HG03108 (cell line): ENCODE measurements at regions not wholly inside any gene's neighbourhood (a gene's known extent, or its start where the extent isn't known, plus 50 kb on each side); places are given as distances from the start of the nearest gene placed in this dataset.

ENCODE experiments used
- ATAC-seq: cut with Tn5 transposase; IDR thresholded peaks from one replicate; pipeline ENCODE4 v1.9.1; 2021; ENCODE audit warnings: moderate library complexity; ENCODE audit not compliant: unreplicated experiment

DNA sequence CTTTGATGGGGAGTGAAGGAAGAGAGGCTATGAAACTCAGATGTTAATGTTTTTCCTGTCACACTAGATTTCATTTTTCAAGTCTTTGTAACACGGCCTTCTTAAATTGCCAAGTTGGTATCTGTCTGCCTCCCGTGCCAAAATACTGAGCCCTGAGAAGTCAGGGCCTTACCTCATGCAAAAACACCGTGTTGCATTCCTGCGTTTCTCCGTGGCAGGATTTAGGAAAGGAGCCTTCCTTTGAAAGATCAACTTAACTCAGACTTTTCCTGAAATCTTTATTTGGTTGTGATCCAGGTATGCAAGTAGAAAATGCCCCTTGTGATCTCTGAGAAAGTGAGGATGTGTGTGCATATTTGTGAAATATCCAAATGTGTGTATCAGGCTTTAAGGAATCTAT, 1291.0 kb upstream of the SLC10A2 start:
- ATAC-seq = no peak

DNA sequence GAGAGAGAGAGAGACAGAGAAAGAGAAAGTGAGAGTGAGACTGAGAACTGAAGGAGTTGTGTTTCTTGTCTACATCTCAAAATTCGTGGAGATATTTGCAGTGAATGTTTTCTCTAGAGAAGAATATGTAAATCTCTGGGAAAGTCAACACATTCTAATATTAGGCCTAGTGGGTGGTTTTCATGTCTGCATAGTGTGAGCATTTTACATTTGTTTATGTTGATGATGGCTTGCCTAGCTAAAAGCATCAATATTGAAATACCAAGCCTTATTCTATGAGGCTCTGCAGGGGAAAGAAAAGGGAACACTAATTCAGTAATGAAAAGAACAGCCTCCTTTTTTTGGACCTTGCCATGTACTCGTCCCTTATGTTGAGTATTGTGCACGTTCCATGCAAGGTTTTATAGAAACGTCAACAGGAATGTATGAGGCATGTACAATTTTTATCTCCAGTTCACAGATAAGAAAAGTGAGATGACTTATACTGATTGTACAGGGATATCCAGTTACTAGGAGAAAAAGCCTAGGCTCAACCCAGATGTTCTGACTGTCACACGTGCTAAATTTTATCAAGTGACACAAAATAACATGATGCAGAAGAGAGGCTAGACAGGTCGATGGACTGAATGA, 1288.9 kb upstream of the SLC10A2 start:
- ATAC-seq = no peak

DNA sequence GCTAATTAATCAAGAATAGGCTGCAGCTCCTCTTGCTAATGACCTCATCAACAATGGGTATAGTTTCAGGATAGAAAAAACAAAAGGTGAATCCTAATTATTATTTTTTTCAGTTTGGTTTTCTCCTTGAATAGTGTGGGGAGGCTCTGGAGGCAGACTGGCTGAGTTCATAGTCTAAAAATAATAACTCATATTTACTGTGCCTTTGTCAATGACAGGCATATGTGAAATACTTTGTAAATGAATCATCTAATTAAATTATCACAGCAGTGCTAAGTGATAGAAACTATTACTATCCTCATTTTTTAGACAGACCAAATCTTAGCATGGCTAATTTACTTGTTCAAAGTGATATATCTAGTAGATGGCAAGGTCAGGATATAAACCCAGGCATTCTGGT, 1261.0 kb upstream of the SLC10A2 start:
- ATAC-seq = no peak

DNA sequence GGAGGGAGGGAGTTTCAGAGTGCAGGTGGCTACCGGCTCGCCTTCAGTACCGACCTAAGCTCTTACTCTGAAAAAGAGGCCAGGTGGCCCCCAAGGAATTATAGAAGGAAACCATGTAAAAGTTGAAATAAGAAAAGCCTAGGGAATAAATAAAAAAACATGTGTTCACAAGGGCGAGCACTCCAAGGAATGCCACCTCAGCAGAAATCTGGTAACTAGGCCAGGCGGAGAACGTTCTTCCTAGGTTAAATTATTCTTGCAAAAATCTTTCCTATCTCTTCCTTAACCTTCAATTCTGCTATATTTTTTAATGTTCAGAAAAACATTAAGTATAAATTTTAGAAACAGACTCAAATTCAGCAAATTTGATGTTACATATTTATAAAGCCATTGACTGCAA, 1260.3 kb upstream of the SLC10A2 start:
- ATAC-seq = no peak

DNA sequence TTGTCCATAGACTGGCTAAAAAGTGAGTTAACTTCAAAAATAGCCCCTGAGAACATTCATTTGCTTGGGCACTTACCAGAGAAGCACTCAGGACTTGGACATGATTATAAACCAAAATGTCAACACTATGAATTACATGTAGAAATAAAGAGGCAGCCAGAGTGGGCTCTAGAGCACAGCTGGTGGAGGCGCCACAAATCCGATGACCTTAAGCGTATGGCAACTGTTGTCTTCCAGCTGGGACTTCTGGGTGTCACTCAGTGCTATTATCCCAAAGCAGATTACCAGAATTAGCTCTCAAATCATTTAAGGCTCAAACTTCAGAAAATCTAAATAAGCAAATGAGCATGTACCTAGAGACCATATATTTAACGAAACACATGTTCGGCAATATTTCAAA, 1255.5 kb upstream of the SLC10A2 start:
- no peak for ATAC-seq

DNA sequence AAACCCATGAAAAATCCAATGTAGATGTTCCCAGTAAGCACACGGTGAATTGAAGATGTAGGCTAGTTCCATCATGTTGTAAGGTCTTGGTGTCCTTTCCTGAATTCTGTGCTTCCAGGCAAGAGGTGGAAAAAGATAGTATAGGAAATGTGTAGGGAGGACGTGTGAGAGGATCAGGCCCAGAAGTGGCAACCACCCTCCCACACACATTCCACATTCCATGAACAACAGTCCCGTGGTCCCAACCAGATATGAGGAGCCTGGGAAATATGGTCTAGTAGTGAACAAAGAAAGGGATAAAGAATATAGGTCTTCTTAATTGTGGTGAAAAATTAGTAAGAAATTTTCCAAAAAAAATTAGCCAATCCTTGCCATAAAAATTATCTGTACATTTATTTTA, 1254.2 kb upstream of the SLC10A2 start:
- no peak for ATAC-seq

DNA sequence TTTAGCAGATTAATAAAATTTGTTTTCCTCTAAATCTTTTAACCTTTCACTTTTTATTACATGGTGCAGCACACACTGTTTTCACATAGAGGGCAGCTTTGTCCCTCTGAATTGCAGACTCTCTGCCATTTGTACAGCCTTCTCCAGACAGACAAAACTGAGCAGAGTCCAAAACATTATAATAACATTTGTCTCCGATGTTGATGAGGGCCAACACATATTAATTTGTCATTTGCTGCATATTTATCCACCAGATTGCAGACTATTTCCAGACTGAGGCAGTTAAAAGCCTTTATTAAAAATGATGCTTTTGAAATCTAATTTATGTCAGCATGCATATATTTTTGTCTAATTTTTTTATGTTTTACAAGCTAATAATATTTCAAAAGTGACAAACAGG, 1251.9 kb upstream of the SLC10A2 start:
- ATAC-seq = no peak

DNA sequence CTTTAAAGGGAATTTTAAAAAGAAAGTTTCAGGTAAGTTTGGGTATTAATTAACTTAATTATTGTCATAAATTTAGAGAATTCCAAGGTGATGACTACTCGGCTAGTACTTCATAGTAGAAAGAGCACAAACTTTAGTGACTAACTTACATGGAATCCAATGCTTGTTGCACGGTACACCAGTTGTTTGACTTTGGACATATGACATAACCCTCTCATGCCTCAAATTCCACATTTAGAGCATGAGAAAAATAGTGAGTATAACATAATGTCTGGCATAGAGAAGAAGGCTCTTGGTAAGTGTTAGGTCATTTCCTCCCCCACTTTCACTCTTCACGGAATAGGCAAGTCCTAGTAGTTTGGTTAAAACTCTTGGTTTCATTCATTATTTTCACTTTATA, 1249.4 kb upstream of the SLC10A2 start:
- no peak for ATAC-seq

DNA sequence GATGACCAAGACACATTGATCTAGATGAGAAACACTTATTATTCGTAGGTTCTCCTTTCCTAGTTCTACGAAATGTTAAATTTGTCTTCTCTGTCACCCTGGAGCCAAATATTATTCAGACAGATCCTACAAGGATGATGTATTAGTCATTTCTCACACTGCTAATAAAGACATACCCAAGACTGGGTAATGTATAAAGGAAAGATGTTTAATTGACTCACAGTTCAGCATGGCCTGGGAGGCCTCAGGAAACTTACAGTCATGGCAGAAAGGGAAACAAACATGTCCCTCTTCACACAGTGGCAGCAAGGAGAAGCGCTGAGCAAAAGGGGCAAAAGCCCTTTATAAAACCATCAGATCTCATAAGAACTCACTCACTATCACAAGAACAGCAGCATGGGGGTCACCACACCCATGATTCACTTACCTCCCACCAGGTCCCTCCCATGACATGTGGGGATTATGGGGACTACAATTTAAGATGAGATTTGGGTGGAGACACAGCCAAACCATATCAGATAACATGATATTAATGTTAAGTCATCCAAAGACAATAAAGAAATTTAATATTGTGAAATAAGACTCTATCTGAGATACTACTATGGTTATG, 1248.8 kb upstream of the SLC10A2 start:
- no peak for ATAC-seq

DNA sequence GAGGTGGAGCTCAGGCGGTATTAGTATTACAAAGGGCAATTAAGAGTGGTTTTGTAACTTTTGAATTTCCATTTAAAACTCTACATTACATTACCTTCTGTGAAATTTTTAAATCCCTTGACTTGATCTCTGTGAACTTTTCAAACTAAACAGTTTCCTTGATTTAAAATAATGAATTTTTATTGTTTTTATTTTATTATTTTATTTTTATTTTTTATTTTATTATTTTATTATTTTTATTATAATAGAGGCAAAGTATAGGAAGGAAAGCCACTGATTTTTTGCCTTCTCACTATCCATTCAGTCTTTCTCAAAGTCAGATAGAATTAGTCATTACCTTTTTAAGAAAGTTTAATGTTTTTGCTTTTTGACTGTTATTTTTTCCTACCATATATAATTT, 1248.1 kb upstream of the SLC10A2 start:
- no peak for ATAC-seq

DNA sequence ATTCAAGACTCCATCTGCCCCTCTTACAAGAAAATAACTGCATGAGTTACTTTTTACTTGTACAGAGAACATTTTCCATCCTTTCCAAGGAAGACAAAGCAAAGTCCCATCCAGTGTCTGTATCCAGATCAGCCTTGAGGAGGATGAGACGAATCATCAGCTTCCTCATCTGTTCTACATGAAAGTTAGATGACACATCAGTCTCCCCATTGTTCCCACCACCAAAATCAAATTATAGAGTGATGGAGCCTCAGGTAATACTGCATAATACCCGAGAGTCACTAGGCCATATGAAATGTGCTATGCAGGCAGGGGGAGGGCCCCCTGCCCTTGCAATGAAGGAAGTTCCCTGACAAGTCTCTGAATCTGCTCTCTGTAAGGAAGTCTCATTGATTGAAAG, 1244.6 kb upstream of the SLC10A2 start:
- ATAC-seq = no peak

DNA sequence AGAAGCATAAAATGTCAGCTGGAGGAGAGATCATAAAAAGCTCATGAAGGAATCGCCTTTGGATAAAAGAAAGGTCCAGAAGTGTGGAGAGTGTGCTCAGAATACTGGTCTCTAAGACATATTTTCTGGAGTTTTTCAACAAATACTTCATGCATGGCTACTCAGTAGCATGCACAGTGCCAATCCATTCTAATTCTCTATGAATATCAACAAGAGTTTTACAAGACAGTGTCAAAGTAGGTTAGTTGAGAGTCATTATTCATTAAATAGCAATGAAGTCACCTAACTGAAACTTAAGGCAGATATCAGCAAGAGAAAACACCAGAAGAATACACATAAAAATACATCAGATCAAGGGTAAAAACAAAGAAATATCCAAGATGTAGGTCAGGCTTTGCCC, 1243.2 kb upstream of the SLC10A2 start:
- ATAC-seq = no peak

DNA sequence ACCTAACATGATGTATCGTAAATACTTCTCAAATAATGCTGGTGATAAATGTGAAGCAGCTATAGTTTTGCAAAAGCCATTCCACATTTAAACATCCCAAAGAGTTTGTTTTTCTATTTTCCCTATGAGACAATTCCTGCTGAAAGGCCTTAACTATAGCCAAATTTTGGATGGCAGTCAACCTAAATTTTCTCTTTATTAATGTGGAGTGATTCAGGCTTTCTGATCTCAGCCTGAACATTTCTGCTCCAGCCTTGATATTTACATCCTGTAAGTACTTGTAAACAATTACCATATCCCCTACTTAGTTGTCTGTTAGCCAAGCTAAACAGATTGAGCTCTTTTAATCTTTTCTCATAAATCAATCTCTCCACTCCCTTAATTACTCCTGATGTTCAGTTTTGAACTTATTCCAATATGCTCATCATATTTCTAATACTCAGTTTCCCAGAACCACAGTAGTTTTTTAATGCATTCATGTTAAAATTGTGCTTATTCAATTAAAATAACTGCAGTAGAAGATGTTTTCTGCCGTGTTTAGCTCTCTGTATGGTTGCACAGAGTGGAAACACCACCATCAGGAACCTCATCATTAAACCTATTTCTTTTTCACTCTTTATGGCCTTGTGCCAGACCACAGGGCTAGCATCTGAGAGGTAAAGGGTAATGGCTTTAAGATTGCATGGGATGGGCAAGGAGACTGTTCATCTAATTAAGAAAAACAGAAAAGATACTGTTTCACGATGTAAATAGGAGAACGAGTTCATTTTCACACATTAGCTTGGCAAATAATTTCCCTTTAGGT, 1235.2 kb upstream of the SLC10A2 start:
- no peak for ATAC-seq

DNA sequence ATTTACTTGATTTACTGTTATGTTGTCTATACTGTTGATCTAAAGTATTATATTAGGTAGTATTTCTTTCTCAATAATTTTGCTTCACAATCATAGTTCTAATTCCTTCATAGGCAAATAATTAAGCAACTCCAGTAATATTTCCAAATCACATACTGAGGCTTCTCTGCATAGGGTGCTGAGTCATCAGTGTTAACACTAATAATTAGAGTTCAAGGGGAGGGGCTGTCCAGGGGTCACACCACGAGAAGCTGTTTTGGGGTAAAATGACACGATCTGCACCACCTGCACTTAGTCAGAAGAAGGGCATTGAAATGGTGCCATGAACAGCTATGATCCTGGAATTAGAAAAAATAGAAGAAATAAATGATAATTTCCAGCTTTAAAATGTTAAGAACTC, 1230.9 kb upstream of the SLC10A2 start:
- no peak for ATAC-seq

DNA sequence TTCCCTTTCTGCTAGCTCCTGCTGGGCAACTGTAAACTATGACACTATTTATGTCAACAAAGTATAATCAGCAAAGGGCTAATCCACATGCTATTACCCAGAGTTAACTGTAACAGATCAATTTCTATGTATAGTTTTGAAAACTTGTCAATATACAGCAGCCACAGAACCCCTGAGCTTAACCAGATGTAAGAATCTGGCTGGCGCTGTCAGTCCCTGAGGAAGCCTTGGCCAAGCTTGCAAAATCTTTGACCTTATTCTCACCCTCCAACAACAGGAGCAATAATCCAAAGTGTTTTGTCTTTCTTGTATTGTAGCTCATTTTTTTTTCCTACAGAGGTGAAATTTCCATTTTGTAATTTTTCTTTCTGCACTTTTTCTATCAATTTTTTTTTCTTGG, 1230.1 kb upstream of the SLC10A2 start:
- no peak for ATAC-seq

DNA sequence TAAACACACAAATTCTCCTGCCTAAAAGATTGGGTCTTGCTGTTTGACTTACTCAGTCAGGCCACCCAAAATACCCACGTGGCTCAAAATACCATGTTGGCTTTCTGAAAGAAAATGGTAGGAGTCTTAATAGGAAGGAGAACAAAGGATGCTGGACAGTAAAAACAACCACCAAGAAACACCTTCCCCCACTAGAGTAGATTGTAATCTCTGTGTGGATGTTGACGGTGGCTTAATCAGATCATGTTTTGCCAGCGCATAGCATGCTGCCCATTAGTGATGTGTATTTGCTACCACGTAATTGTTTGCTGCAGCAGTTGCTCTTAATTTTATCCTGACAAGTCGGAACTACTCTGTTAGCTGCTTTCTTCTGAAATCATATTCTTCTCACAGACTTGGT, 1229.3 kb upstream of the SLC10A2 start:
- ATAC-seq = no peak

DNA sequence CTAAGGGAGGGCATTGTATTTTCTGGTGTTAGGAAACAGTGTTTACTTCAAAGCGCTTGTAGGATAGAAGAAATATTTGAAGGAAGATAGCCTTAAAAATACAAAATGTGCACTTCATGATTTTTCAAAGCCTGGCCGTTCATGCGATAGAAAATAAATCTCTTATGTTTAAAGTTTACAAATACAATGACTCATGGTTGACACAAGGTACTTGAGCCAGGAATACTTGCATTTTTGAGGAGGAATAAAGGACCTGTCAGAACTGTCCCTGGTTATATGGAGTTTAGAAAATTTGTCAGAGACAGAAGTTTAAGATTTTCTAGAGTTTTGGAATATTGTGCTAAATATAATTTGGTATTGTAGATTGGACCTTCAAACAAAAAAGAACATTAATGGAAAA, 1223.2 kb upstream of the SLC10A2 start:
- no peak for ATAC-seq

DNA sequence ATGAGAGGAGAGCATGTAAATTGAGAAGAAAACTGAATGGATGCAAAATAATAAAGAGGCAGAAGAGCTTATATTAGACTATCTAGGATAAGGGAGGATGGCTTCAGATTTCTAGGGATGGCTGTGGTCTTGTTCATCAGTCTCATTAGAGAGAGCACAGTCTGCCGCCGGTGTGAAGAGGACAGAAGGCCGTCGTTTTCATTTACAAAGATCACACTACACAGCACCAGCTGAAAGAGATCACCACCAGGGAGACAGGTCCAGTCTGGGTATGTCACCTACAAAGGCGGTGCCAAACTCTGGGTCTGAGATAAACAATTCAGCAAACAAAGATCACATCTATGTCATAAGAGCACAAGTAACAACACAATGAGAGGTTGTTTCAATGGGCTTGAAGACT, 1222.3 kb upstream of the SLC10A2 start:
- ATAC-seq = no peak

DNA sequence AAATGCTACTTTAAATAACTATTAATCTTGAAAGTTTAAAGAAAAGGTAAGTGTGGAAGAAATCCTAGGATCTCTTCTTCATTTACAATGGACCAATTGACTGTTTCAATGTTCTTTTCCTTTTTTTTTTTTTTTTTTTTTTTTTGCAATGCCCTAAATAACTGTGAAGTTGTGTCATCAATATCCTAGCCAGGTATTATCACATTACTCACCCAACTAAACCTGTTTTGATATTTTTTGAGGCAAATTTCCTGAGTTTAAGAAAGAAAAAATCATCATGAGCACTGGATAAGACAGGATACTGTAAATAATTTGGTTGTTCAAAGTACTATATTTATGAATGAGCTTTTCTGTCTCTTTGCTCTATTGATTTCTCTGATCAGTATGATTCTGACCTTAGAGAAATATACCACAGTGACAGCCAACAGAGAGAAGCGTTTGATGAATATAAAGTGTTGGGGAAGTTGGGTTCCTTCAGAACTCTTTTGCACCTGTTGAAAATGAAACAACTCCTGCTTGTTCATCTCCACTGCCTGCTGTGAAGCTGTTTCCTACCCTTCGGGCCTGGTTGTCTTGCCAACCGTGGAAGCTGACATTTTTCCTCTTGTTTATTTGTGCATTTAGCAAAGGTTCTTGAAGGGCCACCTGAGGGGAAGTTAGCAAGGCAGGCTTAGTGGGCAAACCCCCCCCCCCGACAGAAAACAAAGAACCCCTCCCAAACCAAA, 1220.5 kb upstream of the SLC10A2 start:
- no peak for ATAC-seq

DNA sequence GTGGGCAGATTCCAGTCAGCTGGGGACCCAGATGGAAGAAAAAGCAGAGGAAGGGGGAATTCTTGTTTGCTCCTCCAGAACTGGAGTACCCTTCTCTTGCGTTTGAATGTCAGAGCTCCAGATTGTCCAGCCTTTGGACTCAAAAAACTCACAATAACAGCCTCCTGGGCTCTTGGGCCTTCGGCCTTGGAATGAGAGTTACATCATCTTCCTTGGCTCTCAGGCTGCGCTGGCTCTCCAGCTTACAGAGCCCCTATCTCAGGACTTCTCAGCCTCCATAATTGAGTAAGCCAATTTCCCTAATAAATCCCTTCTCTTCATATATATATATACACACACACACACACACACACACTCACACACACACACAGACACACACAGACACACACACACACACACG, 1215.7 kb upstream of the SLC10A2 start:
- ATAC-seq = no peak

DNA sequence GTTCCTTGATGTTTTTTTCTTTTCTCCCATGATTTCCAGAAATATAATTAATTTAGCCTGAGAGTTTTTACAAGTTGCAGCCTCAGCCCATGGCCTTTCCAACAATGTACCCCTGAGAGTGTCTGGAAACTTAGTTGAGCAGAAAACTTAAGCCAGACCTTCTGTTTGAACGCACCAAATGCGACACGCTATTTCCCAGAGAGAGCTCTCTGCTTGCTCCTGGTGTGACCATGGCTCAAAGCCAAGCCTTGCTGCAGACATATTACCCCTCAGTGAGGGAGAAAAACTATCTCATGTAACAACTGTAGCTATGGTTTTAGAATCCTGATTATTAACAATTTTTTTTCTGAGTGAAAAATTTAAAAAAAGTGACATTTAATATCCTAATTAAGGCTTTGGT, 1204.5 kb upstream of the SLC10A2 start:
- no peak for ATAC-seq
